ENCODE measurements at regions not wholly inside any gene's neighbourhood (a gene's known extent, or its start where the extent isn't known, plus 50 kb on each side); places are given as distances from the start of the nearest gene placed in this dataset.

DNA sequence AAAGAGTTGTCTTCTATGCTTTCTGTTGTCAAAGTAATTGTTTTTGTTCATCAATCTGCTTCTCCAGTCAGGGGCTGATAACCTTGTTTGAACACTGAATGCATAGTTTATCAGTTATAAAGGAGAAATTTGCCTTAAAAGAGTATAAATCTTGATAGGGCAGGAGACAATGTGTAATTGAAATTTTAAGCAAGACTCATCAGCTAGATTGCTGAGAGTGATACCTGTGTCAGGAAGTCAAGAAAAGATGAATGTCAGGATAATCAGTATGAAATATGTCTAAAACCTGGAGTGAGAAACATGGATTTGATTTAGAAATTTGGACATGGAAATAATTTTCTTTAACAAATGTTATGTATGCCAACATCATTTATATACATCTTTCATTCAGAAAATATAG, 1258.1 kb downstream of the EFNA5 start:
- TF ChIP-seq CTCF (conservative IDR thresholded peaks at IDR 0.05; ENCODE audit: low read length) (no peak), EZH2phosphoT487 (IDR thresholded peaks at IDR 0.05; ENCODE audit: borderline replicate concordance, low read depth, low read length) (no peak)
